Loucy (cell line): ENCODE measurements at regions not wholly inside any gene's neighbourhood (a gene's known extent, or its start where the extent isn't known, plus 50 kb on each side); places are given as distances from the start of the nearest gene placed in this dataset.

ENCODE experiments used
- H2AFZ ChIP-seq: fragments of 200-600 bp; sonication (generic); 2 replicates; pipeline ENCODE4 v1.6.0; 2016; ENCODE audit warnings: antibody characterized with exemption, mild to moderate bottlenecking, low read length, moderate library complexity
- H3F3A ChIP-seq: fragments of 200-600 bp; 2 replicates; pipeline ENCODE4 v1.6.0; 2016; ENCODE audit warnings: antibody characterized with exemption, low read depth, mild to moderate bottlenecking
- H3K27me3 ChIP-seq: fragments of 200-600 bp; sonication (generic); 2 replicates; pipeline ENCODE4 v1.6.1; 2014; ENCODE audit warnings: low read length, mild to moderate bottlenecking; ENCODE audit not compliant: insufficient read depth, poor library complexity, severe bottlenecking
- H3K36me3 ChIP-seq: fragments of 200-600 bp; sonication (generic); 2 replicates; pipeline ENCODE4 v1.6.1; 2016; ENCODE audit warnings: low read length; ENCODE audit not compliant: insufficient read depth
- H3K4me1 ChIP-seq: fragments of 200-600 bp; sonication (generic); 2 replicates; pipeline ENCODE4 v1.5.1; 2014; ENCODE audit warnings: low read length, mild to moderate bottlenecking; ENCODE audit not compliant: insufficient read depth, poor library complexity, severe bottlenecking
- H3K4me2 ChIP-seq: fragments of 200-600 bp; sonication (generic); 2 replicates; pipeline ENCODE4 v1.6.0; 2014; ENCODE audit warnings: antibody characterized with exemption, low read length, low read depth, mild to moderate bottlenecking; ENCODE audit not compliant: poor library complexity, severe bottlenecking
- H3K4me3 ChIP-seq: fragments of 200-600 bp; sonication (generic); 2 replicates; pipeline ENCODE4 v1.5.1; 2014; ENCODE audit warnings: low read length, mild to moderate bottlenecking, mixed read lengths; ENCODE audit not compliant: poor library complexity, severe bottlenecking
- H3K79me2 ChIP-seq: fragments of 200-600 bp; sonication (generic); 2 replicates; pipeline ENCODE4 v1.6.1; 2014; ENCODE audit warnings: low read length; ENCODE audit not compliant: insufficient read depth
- H3K9ac ChIP-seq: fragments of 200-600 bp; sonication (generic); 2 replicates; pipeline ENCODE4 v1.6.0; 2014; ENCODE audit warnings: mild to moderate bottlenecking, low read depth, low read length, moderate library complexity; ENCODE audit not compliant: poor library complexity, severe bottlenecking
- H3K9me2 ChIP-seq: fragments of 200-600 bp; sonication (generic); replicated peaks from 2 replicates; pipeline ENCODE4 v1.6.1; 2016; ENCODE audit warnings: low read depth, low read length, mixed read lengths
- H3K9me3 ChIP-seq: fragments of 200-600 bp; sonication (generic); 2 replicates; pipeline ENCODE4 v1.6.1; 2014; ENCODE audit warnings: mild to moderate bottlenecking, antibody characterized with exemption, low read length, low read depth; ENCODE audit not compliant: insufficient read depth
- H4K20me1 ChIP-seq: fragments of 200-600 bp; sonication (generic); 2 replicates; pipeline ENCODE4 v1.6.0; 2014; ENCODE audit warnings: antibody characterized with exemption, low read length, mild to moderate bottlenecking; ENCODE audit not compliant: insufficient read depth, poor library complexity, severe bottlenecking
- EZH2phosphoT487 ChIP-seq: fragments of 200-600 bp; IDR thresholded peaks from 2 replicates; pipeline ENCODE4 v1.6.1; 2018; ENCODE audit warnings: antibody characterized with exemption, mild to moderate bottlenecking, moderate library complexity, borderline replicate concordance
- TF ChIP-seq, protein P1 (sequence below): fragments of 200-600 bp; sonication (generic); conservative IDR thresholded peaks from 2 replicates; pipeline ENCODE4 v1.5.1; 2014; ENCODE audit warnings: mild to moderate bottlenecking, antibody characterized with exemption, low read length

DNA sequence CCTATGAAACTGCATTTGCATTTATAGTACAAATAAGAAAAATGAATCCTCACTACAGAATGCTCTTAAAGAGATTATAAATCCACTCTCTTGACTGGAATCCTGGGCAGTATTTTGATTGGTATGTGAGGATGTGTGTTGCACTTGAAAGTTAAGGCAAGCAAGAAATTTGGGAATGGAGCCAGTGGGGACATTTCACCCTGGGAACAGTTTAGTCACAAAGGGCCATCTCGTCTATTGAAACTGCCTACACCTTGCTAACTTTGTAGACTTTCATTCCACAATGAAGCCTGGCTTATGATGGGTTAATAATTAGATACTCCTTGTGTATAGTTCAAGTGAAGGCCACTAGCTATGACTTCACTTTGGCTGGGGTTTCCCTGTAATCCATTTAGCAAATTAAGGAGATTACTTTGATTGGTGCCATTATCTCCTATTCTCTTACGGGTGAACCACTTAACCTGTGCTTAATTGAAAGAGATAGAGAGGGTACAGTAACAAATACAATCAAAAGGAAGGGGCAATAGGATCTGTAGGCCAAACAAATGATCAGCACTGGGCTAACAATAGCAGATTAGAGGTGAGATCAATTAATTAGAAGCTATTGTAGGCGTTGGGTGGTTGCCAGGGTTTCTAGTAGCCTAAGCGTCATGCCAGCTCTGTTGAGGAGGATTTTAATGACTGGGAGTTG is 146.9 kb upstream of the RARB start:
- TF ChIP-seq, protein P1, sequence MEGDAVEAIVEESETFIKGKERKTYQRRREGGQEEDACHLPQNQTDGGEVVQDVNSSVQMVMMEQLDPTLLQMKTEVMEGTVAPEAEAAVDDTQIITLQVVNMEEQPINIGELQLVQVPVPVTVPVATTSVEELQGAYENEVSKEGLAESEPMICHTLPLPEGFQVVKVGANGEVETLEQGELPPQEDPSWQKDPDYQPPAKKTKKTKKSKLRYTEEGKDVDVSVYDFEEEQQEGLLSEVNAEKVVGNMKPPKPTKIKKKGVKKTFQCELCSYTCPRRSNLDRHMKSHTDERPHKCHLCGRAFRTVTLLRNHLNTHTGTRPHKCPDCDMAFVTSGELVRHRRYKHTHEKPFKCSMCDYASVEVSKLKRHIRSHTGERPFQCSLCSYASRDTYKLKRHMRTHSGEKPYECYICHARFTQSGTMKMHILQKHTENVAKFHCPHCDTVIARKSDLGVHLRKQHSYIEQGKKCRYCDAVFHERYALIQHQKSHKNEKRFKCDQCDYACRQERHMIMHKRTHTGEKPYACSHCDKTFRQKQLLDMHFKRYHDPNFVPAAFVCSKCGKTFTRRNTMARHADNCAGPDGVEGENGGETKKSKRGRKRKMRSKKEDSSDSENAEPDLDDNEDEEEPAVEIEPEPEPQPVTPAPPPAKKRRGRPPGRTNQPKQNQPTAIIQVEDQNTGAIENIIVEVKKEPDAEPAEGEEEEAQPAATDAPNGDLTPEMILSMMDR = no peak
- no peak for TF ChIP-seq EZH2phosphoT487
- H3F3A ChIP-seq = no peaks in the 10 kb centered on the region
- H3K79me2 ChIP-seq = no peaks in the 10 kb centered on the region
- no peaks in the 10 kb centered on the region for H3K36me3 ChIP-seq
- H3K27me3 ChIP-seq = no peaks in the 10 kb centered on the region
- H3K4me1 ChIP-seq = no peaks in the 10 kb centered on the region
- no peak overlapping the region for H3K9ac ChIP-seq
- no peak overlapping the region for H3K4me3 ChIP-seq
- H4K20me1 ChIP-seq = no peaks in the 10 kb centered on the region
- no peaks in the 10 kb centered on the region for H3K9me3 ChIP-seq
- no peak overlapping the region for H2AFZ ChIP-seq
- H3K9me2 ChIP-seq = no peaks in the 10 kb centered on the region
- no peak overlapping the region for H3K4me2 ChIP-seq

GRCh38 chr3:25281732-25282126 is 146.3 kb upstream of the RARB start:
- Histone ChIP-seq H3K9me2 (no peaks in the 10 kb centered on the region), H3K4me3 (no peak overlapping the region), H3F3A (no peaks in the 10 kb centered on the region), H3K36me3 (no peaks in the 10 kb centered on the region), H3K9me3 (no peaks in the 10 kb centered on the region), H3K27me3 (no peaks in the 10 kb centered on the region), H3K79me2 (no peaks in the 10 kb centered on the region), H3K9ac (no peak overlapping the region), H3K4me1 (no peaks in the 10 kb centered on the region), H2AFZ (no peak overlapping the region), H3K4me2 (no peak overlapping the region), H4K20me1 (no peaks in the 10 kb centered on the region)
- TF ChIP-seq, protein P1 = no peak
- TF ChIP-seq EZH2phosphoT487 = no peak

- Histone ChIP-seq H3K4me2 (no peak overlapping the region), H2AFZ (no peak overlapping the region), H3K36me3 (no peaks in the 10 kb centered on the region), H3K9me3 (no peaks in the 10 kb centered on the region), H4K20me1 (no peaks in the 10 kb centered on the region), H3K27me3 (no peaks in the 10 kb centered on the region), H3F3A (no peaks in the 10 kb centered on the region), H3K4me1 (no peaks in the 10 kb centered on the region), H3K4me3 (no peak overlapping the region), H3K79me2 (no peaks in the 10 kb centered on the region), H3K9ac (no peak overlapping the region), H3K9me2 (no peaks in the 10 kb centered on the region)
- no peak for TF ChIP-seq EZH2phosphoT487
- TF ChIP-seq, protein P1 = no peak
Measured at GRCh38 chr3:25283613-25284012, 144.4 kb upstream of the RARB start.
